ENCODE measurements at regions not wholly inside any gene's neighbourhood (a gene's known extent, or its start where the extent isn't known, plus 50 kb on each side); places are given as distances from the start of the nearest gene placed in this dataset.

- Histone ChIP-seq H4K20me1 (ENCODE audit: control insufficient read depth, insufficient read depth) (no peaks in the 10 kb centered on the region), H3K36me3 (ENCODE audit: control insufficient read depth in 2 of 2, insufficient read depth in 2 of 2, low read length in 1 of 2) (no peaks in the 10 kb centered on the region), H2AFZ (ENCODE audit: control insufficient read depth, low read depth, low read length) (no peak overlapping the region), H3K27ac (ENCODE audit: control insufficient read depth, insufficient read depth) (no peak overlapping the region), H3K79me2 (ENCODE audit: control insufficient read depth, insufficient read depth, low read length) (no peaks in the 10 kb centered on the region), H3K9me3 (replicated peaks; ENCODE audit: control insufficient read depth, insufficient read depth, low read length) (no peaks in the 10 kb centered on the region), H3K4me3 (no peak overlapping the region), H3K4me2 (ENCODE audit: control insufficient read depth, insufficient read depth) (no peak overlapping the region), H3K27me3 (replicated peaks in 1 of 2; ENCODE audit: control insufficient read depth in 2 of 2, insufficient read depth in 2 of 2, low read length in 1 of 2) (no peaks in the 10 kb centered on the region), H3K4me1 (ENCODE audit: control insufficient read depth, insufficient read depth, low read length) (no peaks in the 10 kb centered on the region), H3K9ac (ENCODE audit: control insufficient read depth, insufficient read depth, low read length) (no peak overlapping the region)
- BruUV-seq (replicated peaks): no TSS peak
- SMC1A ChIA-PET (ENCODE audit: uncharacterized antibody, unreplicated experiment): no interaction called here
- ATAC-seq (no peak), FAIRE-seq (no peak), DNase-seq (ENCODE audit: low read depth, low spot score) (no peak)
- in situ Hi-C loops (cut with MboI) (no loop called here), intact Hi-C loops (cut with micrococcal nuclease; ENCODE audit: unreplicated experiment) (no loop called here)
- RAD21 ChIA-PET (ENCODE audit: unreplicated experiment): no interaction called here
- CTCF ChIA-PET: no interaction called here
- POLR2A ChIA-PET: no interaction called here
- 5% methylated on average over 3 of the region's 3 CpGs for WGBS (ENCODE audit: insufficient coverage, insufficient replicate concordance, low lambda C conversion rate, missing lambda C conversion rate)
- TF ChIP-seq HDAC2 (IDR thresholded peaks at IDR 0.05): no peak
- no peak for TF ChIP-seq ZBED1 (IDR thresholded peaks at IDR 0.05; ENCODE audit: borderline replicate concordance)
- TF ChIP-seq, protein P1, sequence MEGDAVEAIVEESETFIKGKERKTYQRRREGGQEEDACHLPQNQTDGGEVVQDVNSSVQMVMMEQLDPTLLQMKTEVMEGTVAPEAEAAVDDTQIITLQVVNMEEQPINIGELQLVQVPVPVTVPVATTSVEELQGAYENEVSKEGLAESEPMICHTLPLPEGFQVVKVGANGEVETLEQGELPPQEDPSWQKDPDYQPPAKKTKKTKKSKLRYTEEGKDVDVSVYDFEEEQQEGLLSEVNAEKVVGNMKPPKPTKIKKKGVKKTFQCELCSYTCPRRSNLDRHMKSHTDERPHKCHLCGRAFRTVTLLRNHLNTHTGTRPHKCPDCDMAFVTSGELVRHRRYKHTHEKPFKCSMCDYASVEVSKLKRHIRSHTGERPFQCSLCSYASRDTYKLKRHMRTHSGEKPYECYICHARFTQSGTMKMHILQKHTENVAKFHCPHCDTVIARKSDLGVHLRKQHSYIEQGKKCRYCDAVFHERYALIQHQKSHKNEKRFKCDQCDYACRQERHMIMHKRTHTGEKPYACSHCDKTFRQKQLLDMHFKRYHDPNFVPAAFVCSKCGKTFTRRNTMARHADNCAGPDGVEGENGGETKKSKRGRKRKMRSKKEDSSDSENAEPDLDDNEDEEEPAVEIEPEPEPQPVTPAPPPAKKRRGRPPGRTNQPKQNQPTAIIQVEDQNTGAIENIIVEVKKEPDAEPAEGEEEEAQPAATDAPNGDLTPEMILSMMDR (IDR thresholded peaks at IDR 0.05 in 2 of 3, conservative IDR thresholded peaks at IDR 0.05 in 1 of 3; ENCODE audit: control insufficient read depth in 2 of 3, extremely low read depth in 1 of 3, insufficient read depth in 1 of 3, low read depth in 3 of 3, low read length in 3 of 3): no peak
- TF ChIP-seq IKZF2 (IDR thresholded peaks at IDR 0.05): no peak
- no peak for TF ChIP-seq ZNF217 (IDR thresholded peaks at IDR 0.05)
- no peak for TF ChIP-seq POU2F2 (IDR thresholded peaks at IDR 0.05; ENCODE audit: borderline replicate concordance, low read depth, low read length)
- no peak for TF ChIP-seq SPI1 (IDR thresholded peaks at IDR 0.05; ENCODE audit: borderline replicate concordance, insufficient read depth, low read depth, low read length)
- TF ChIP-seq, protein P2, sequence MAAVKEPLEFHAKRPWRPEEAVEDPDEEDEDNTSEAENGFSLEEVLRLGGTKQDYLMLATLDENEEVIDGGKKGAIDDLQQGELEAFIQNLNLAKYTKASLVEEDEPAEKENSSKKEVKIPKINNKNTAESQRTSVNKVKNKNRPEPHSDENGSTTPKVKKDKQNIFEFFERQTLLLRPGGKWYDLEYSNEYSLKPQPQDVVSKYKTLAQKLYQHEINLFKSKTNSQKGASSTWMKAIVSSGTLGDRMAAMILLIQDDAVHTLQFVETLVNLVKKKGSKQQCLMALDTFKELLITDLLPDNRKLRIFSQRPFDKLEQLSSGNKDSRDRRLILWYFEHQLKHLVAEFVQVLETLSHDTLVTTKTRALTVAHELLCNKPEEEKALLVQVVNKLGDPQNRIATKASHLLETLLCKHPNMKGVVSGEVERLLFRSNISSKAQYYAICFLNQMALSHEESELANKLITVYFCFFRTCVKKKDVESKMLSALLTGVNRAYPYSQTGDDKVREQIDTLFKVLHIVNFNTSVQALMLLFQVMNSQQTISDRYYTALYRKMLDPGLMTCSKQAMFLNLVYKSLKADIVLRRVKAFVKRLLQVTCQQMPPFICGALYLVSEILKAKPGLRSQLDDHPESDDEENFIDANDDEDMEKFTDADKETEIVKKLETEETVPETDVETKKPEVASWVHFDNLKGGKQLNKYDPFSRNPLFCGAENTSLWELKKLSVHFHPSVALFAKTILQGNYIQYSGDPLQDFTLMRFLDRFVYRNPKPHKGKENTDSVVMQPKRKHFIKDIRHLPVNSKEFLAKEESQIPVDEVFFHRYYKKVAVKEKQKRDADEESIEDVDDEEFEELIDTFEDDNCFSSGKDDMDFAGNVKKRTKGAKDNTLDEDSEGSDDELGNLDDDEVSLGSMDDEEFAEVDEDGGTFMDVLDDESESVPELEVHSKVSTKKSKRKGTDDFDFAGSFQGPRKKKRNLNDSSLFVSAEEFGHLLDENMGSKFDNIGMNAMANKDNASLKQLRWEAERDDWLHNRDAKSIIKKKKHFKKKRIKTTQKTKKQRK (IDR thresholded peaks at IDR 0.05; ENCODE audit: low read depth, low read length): no peak
- TF ChIP-seq NFXL1 (IDR thresholded peaks at IDR 0.05; ENCODE audit: borderline replicate concordance): no peak
- TF ChIP-seq TCF3 (IDR thresholded peaks at IDR 0.05; ENCODE audit: borderline replicate concordance, insufficient read depth, low read depth, low read length): no peak
- no peak for TF ChIP-seq ZNF207 (IDR thresholded peaks at IDR 0.05; ENCODE audit: borderline replicate concordance)
- TF ChIP-seq, protein P3, sequence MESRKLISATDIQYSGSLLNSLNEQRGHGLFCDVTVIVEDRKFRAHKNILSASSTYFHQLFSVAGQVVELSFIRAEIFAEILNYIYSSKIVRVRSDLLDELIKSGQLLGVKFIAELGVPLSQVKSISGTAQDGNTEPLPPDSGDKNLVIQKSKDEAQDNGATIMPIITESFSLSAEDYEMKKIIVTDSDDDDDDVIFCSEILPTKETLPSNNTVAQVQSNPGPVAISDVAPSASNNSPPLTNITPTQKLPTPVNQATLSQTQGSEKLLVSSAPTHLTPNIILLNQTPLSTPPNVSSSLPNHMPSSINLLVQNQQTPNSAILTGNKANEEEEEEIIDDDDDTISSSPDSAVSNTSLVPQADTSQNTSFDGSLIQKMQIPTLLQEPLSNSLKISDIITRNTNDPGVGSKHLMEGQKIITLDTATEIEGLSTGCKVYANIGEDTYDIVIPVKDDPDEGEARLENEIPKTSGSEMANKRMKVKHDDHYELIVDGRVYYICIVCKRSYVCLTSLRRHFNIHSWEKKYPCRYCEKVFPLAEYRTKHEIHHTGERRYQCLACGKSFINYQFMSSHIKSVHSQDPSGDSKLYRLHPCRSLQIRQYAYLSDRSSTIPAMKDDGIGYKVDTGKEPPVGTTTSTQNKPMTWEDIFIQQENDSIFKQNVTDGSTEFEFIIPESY (IDR thresholded peaks at IDR 0.05): no peak
- TF ChIP-seq, protein P4, sequence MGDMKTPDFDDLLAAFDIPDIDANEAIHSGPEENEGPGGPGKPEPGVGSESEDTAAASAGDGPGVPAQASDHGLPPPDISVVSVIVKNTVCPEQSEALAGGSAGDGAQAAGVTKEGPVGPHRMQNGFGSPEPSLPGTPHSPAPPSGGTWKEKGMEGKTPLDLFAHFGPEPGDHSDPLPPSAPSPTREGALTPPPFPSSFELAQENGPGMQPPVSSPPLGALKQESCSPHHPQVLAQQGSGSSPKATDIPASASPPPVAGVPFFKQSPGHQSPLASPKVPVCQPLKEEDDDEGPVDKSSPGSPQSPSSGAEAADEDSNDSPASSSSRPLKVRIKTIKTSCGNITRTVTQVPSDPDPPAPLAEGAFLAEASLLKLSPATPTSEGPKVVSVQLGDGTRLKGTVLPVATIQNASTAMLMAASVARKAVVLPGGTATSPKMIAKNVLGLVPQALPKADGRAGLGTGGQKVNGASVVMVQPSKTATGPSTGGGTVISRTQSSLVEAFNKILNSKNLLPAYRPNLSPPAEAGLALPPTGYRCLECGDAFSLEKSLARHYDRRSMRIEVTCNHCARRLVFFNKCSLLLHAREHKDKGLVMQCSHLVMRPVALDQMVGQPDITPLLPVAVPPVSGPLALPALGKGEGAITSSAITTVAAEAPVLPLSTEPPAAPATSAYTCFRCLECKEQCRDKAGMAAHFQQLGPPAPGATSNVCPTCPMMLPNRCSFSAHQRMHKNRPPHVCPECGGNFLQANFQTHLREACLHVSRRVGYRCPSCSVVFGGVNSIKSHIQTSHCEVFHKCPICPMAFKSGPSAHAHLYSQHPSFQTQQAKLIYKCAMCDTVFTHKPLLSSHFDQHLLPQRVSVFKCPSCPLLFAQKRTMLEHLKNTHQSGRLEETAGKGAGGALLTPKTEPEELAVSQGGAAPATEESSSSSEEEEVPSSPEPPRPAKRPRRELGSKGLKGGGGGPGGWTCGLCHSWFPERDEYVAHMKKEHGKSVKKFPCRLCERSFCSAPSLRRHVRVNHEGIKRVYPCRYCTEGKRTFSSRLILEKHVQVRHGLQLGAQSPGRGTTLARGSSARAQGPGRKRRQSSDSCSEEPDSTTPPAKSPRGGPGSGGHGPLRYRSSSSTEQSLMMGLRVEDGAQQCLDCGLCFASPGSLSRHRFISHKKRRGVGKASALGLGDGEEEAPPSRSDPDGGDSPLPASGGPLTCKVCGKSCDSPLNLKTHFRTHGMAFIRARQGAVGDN (IDR thresholded peaks at IDR 0.05): no peak
Measured at GRCh38 chr1:163427279-163427678, 105.5 kb downstream of the NUF2 start.
